Astrocyte (in vitro differentiated cells and primary cell): ENCODE measurements at regions not wholly inside any gene's neighbourhood (a gene's known extent, or its start where the extent isn't known, plus 50 kb on each side); places are given as distances from the start of the nearest gene placed in this dataset.

Experiments used
- DNase-seq: peaks from one replicate; pipeline ENCODE4 v3.0.0-alpha.2; 2010; ENCODE audit warnings: low read depth
- FAIRE-seq: peaks from 2 replicates; lab custom pipeline; 2011; peaks lifted over from hg19 to GRCh38; lab: Jason Lieb, UNC
- H2AFZ ChIP-seq: 2 replicates; pipeline ENCODE4 v1.6.0; 2012; ENCODE audit warnings: low read depth, low read length, inconsistent platforms
- H3K27ac ChIP-seq: 2 replicates; pipeline ENCODE4 v1.5.1; 2011; ENCODE audit warnings: low read depth, low read length, inconsistent platforms
- H3K27me3 ChIP-seq: 2 replicates; pipeline ENCODE4 v1.6.0; 2011; ENCODE audit warnings: low read length, inconsistent platforms; ENCODE audit not compliant: insufficient read depth
- H3K36me3 ChIP-seq: 2 replicates; pipeline ENCODE4 v1.5.1; 2011; ENCODE audit warnings: low read length, inconsistent platforms; ENCODE audit not compliant: insufficient read depth
- H3K4me1 ChIP-seq: 2 replicates; pipeline ENCODE4 v1.5.1; 2011; ENCODE audit warnings: low read length, inconsistent platforms; ENCODE audit not compliant: insufficient read depth
- H3K4me2 ChIP-seq: 2 replicates; pipeline ENCODE4 v1.6.0; 2012; ENCODE audit warnings: low read length, inconsistent platforms
- H3K4me3 ChIP-seq: 2 replicates; pipeline ENCODE4 v1.5.1; 2011; ENCODE audit warnings: low read depth, mild to moderate bottlenecking, low read length, inconsistent platforms; ENCODE audit not compliant: insufficient read depth
- H3K79me2 ChIP-seq: 2 replicates; pipeline ENCODE4 v1.6.0; 2012; ENCODE audit warnings: mild to moderate bottlenecking, low read length, inconsistent platforms; ENCODE audit not compliant: insufficient read depth
- H3K9ac ChIP-seq: 2 replicates; pipeline ENCODE4 v1.6.0; 2012; ENCODE audit warnings: mild to moderate bottlenecking, low read length, inconsistent platforms
- H3K9me3 ChIP-seq: 2 replicates; pipeline ENCODE4 v1.5.1; 2012; ENCODE audit warnings: low read depth, mild to moderate bottlenecking, low read length, inconsistent platforms; ENCODE audit not compliant: insufficient read depth
- H4K20me1 ChIP-seq: 2 replicates; pipeline ENCODE4 v1.6.0; 2012; ENCODE audit warnings: low read length, inconsistent platforms; ENCODE audit not compliant: insufficient read depth
- H3K27ac Mint-ChIP-seq: one replicate; pipeline ENCODE4 v1.8.0; 2021; ENCODE audit warnings: mild to moderate bottlenecking, mixed read lengths; ENCODE audit not compliant: unreplicated experiment
- H3K27me3 Mint-ChIP-seq: one replicate; pipeline ENCODE4 v1.8.0; 2021; ENCODE audit warnings: low read depth, mixed read lengths; ENCODE audit not compliant: unreplicated experiment
- H3K36me3 Mint-ChIP-seq: one replicate; pipeline ENCODE4 v1.8.0; 2021; ENCODE audit warnings: low read depth, mixed read lengths; ENCODE audit not compliant: unreplicated experiment
- H3K4me1 Mint-ChIP-seq: one replicate; pipeline ENCODE4 v1.8.0; 2021; ENCODE audit warnings: low read depth, mixed read lengths; ENCODE audit not compliant: unreplicated experiment
- H3K4me3 Mint-ChIP-seq: one replicate; pipeline ENCODE4 v1.8.0; 2021; ENCODE audit warnings: mild to moderate bottlenecking, moderate library complexity, mixed read lengths; ENCODE audit not compliant: unreplicated experiment
- H3K9me3 Mint-ChIP-seq: one replicate; pipeline ENCODE4 v1.8.0; 2021; ENCODE audit warnings: mild to moderate bottlenecking, mixed read lengths; ENCODE audit not compliant: unreplicated experiment
- EZH2 ChIP-seq: IDR thresholded peaks from 2 replicates; pipeline ENCODE4 v1.6.1; 2012; ENCODE audit warnings: mild to moderate bottlenecking, low read length, inconsistent platforms; ENCODE audit not compliant: insufficient read depth
- TF ChIP-seq, protein P1 (sequence below): IDR thresholded peaks from 2 replicates; pipeline ENCODE4 v1.5.1; 2011; ENCODE audit warnings: low read depth, mild to moderate bottlenecking, inconsistent platforms, low read length, moderate library complexity; ENCODE audit not compliant: insufficient read depth

DNA sequence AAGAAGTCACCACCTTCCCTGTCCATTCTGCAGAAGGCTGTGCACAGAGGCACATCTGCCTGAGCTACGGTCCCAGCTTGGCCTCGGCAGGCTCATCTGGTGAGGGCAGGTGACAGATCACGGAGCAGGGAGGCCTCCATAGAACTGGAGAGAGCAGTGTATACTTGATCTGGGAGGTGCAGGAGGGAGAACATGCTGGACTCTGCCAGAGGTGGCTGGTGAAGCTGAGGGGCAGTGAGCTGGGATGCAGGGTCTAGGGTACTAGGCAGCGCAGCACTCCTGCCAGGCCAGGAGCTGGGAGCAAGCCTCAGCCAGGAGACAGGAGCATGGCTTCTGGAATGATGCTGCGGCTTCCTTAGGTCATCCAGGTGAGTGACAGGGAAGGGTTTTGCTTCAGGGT lies 553.0 kb downstream of the TCERG1L start:
- H3K4me3 ChIP-seq: no peak overlapping the region
- H3K9me3 ChIP-seq: peaks cover 26% of the 10 kb centered on the region
- no peak overlapping the region for H3K4me2 ChIP-seq
- H3K27me3 Mint-ChIP-seq: no peaks in the 10 kb centered on the region
- H3K9me3 Mint-ChIP-seq: peaks cover 9% of the 10 kb centered on the region
- no peak overlapping the region for H3K27ac Mint-ChIP-seq
- FAIRE-seq (no peak), DNase-seq (no peak)
- no peaks in the 10 kb centered on the region for H3K27me3 ChIP-seq
- H3K27ac ChIP-seq: no peak overlapping the region
- no peaks in the 10 kb centered on the region for H3K36me3 ChIP-seq
- no peak overlapping the region for H3K4me3 Mint-ChIP-seq
- H3K36me3 Mint-ChIP-seq: no peaks in the 10 kb centered on the region
- H4K20me1 ChIP-seq: no peaks in the 10 kb centered on the region
- H3K79me2 ChIP-seq: no peaks in the 10 kb centered on the region
- TF ChIP-seq, protein P1, sequence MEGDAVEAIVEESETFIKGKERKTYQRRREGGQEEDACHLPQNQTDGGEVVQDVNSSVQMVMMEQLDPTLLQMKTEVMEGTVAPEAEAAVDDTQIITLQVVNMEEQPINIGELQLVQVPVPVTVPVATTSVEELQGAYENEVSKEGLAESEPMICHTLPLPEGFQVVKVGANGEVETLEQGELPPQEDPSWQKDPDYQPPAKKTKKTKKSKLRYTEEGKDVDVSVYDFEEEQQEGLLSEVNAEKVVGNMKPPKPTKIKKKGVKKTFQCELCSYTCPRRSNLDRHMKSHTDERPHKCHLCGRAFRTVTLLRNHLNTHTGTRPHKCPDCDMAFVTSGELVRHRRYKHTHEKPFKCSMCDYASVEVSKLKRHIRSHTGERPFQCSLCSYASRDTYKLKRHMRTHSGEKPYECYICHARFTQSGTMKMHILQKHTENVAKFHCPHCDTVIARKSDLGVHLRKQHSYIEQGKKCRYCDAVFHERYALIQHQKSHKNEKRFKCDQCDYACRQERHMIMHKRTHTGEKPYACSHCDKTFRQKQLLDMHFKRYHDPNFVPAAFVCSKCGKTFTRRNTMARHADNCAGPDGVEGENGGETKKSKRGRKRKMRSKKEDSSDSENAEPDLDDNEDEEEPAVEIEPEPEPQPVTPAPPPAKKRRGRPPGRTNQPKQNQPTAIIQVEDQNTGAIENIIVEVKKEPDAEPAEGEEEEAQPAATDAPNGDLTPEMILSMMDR: no peak
- no peak for TF ChIP-seq EZH2
- H3K4me1 ChIP-seq: no peaks in the 10 kb centered on the region
- H3K9ac ChIP-seq: no peak overlapping the region
- no peaks in the 10 kb centered on the region for H3K4me1 Mint-ChIP-seq
- no peak overlapping the region for H2AFZ ChIP-seq

- Histone ChIP-seq H3K4me1 (no peaks in the 10 kb centered on the region), H3K27me3 (no peaks in the 10 kb centered on the region), H3K27ac (no peak overlapping the region), H3K79me2 (no peaks in the 10 kb centered on the region), H3K9me3 (peaks cover 26% of the 10 kb centered on the region), H3K4me3 (no peak overlapping the region), H3K9ac (no peak overlapping the region), H3K36me3 (no peaks in the 10 kb centered on the region), H2AFZ (no peak overlapping the region), H3K4me2 (no peak overlapping the region), H4K20me1 (no peaks in the 10 kb centered on the region)
- DNase-seq (no peak), FAIRE-seq (no peak)
- H3K36me3 Mint-ChIP-seq: no peaks in the 10 kb centered on the region
- H3K27ac Mint-ChIP-seq: no peak overlapping the region
- H3K27me3 Mint-ChIP-seq: no peaks in the 10 kb centered on the region
- H3K9me3 Mint-ChIP-seq: peaks cover 6% of the 10 kb centered on the region
- TF ChIP-seq EZH2: no peak
- no peak overlapping the region for H3K4me3 Mint-ChIP-seq
- H3K4me1 Mint-ChIP-seq: no peaks in the 10 kb centered on the region
Observed at GRCh38 chr10:130761032-130761575, 550.4 kb downstream of the TCERG1L start.

- H3K27me3 ChIP-seq: no peaks in the 10 kb centered on the region
- H3K4me1 Mint-ChIP-seq: no peaks in the 10 kb centered on the region
- FAIRE-seq (no peak), DNase-seq (no peak)
- no peak overlapping the region for H3K4me3 Mint-ChIP-seq
- no peak overlapping the region for H3K27ac Mint-ChIP-seq
- no peaks in the 10 kb centered on the region for H3K36me3 ChIP-seq
- H3K9ac ChIP-seq: no peak overlapping the region
- TF ChIP-seq EZH2: no peak
- H3K4me2 ChIP-seq: no peak overlapping the region
- no peak overlapping the region for H3K27ac ChIP-seq
- no peak overlapping the region for H2AFZ ChIP-seq
- H3K9me3 ChIP-seq: peaks cover 23% of the 10 kb centered on the region
- H4K20me1 ChIP-seq: no peaks in the 10 kb centered on the region
- peaks cover 10% of the 10 kb centered on the region for H3K9me3 Mint-ChIP-seq
- no peaks in the 10 kb centered on the region for H3K36me3 Mint-ChIP-seq
- H3K27me3 Mint-ChIP-seq: no peaks in the 10 kb centered on the region
- H3K4me3 ChIP-seq: no peak overlapping the region
- no peaks in the 10 kb centered on the region for H3K79me2 ChIP-seq
- no peaks in the 10 kb centered on the region for H3K4me1 ChIP-seq
Observed at GRCh38 chr10:130761788-130762301, 549.7 kb downstream of the TCERG1L start.
